GM18499 (cell line): ENCODE measurements at regions not wholly inside any gene's neighbourhood (a gene's known extent, or its start where the extent isn't known, plus 50 kb on each side); places are given as distances from the start of the nearest gene placed in this dataset.

Experiments used
- ATAC-seq: cut with Tn5 transposase; IDR thresholded peaks from one replicate; pipeline ENCODE4 v1.9.1; 2021; ENCODE audit warnings: moderate number of reproducible peaks; ENCODE audit not compliant: insufficient read depth, unreplicated experiment

DNA sequence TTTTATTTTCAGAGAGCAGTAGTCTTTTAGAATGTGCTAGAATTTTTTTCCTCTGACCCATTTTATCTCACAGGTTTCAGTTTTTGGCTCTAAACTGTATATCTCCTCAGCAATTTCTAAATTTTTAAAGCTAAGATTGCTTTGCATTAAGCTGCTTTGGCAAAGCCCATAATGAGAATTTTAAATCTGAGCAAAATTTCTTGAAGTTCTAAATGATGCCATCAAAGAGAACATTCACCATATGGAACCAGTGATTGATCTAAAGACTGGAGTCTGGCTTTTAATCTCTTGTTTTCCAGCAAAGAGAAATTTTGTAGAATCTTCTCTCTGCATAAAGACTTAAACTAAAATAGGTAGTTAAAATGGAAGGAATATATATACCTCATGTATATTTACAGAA lies 313.6 kb downstream of the TBC1D32 start:
- no peak for ATAC-seq

DNA sequence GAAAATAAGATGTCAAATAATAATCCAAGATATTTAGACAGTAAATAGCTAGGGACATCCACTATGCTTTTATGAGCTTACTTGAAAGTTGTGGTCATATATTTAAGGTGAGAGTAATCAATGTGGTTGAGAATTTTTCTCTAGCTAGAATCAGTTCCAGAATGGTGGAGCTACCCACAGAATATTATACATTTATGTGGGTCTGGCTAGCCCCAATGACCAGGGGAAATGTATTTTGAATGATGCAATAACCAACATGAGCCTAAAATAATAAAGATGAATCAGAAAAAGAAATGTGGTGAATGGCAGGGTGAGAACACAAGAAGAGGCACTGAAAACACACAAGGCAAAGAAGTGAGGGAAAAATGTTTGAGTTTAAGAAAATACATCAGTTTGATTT lies 325.7 kb downstream of the TBC1D32 start:
- ATAC-seq: peak; percentile 49

DNA sequence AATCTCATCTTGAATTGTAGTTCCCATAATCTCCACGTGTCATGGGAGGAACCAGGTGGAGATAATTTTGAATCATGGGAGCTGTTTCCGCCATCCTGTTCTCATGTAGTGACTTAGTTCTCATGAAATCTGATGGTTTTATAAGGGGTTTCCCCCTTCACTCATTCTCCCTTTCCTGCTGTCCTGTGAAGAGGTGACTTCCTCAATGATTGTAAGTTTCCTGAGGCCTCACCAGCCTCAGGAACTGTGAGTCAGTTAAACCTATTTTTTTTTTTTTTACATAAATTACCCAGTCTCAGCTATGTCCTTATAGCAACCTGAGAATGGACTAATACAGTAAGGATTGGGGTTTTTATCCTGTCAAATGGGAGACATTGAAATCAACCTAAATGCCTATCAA lies 328.3 kb downstream of the TBC1D32 start:
- ATAC-seq: no peak

DNA sequence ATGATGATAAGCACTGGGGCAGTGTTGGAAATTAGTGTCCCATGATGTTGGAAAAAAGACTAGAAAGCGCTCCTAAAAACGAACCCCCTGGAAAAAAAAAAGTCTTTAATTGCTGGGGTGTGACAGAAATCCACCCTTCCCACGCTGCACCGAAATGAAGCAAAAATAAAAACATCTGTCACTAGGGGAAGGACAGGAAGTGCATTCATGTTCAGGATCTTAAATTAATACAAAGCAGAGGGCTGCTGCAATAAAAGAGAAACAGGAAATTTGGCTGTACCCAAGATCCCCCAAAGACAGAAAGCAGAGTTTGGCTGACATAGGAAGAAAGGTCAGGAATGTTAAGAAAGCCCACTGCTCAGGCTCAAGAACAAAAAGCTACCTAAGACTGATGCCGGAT lies 333.9 kb downstream of the TBC1D32 start:
- ATAC-seq: no peak

DNA sequence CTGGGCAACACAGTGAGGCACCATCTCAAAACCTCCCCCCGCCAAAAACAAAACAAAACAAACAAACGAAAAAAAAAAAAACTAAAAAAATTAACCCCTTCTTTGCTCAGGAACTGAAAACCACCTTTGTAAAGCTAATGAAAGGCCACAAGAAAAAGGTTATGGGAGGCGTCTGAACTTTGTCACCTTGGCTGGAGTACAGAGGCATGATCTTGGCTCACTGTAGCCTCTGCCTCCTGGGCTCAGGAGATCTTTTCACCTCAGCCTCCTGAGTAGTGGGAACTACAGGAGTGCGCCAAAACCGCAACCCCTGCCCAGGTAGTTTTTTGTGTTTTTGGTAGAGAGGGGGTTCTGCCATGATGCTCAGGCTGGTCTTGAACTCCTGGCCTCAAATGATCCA lies 337.9 kb downstream of the TBC1D32 start:
- no peak for ATAC-seq

DNA sequence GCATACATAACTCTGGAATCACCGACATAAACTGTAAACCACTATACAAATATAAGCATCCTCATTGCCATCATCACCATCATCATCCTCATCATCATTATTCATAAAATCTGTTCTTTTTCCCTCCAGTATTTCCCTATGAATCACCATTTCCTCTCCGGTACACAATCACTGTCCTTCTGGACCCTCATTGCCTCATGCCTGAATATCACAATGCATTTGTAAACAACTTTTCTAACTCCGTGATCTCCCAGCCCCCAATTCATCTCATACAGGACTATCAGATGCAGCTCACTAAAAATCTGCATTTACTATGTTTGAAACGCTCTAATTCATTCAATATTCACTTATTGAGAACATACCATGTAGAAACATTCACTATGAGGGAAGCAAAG lies 339.7 kb downstream of the TBC1D32 start:
- ATAC-seq: no peak

DNA sequence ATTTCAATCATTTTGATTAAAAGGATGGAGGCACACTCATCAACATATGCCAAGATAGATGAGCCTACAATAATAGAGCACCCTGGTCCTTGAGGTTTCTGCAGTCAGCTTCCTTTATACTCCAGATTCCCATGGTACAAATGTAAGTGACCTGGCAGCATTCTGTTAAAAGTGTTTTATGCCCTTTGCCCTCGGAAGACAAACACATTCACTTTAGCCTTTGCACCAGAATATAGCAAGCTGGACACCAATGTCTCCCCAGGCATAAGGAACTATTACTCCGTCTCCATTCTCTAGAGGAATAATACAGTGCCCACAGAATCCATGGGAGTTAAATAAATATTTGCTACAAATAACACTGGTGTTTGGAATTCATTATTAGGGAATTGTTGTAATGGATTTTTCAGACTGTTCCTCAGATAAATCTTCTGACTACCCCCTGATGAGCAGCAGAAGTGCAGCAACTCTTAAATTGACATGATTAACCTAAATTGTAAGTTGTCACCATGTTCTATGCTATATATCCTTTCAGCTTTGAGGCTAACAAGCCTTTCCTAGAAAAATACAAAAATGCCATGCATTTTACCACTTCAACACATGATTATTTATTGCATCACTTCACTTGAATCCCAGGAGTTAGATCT lies 340.2 kb downstream of the TBC1D32 start:
- no peak for ATAC-seq

DNA sequence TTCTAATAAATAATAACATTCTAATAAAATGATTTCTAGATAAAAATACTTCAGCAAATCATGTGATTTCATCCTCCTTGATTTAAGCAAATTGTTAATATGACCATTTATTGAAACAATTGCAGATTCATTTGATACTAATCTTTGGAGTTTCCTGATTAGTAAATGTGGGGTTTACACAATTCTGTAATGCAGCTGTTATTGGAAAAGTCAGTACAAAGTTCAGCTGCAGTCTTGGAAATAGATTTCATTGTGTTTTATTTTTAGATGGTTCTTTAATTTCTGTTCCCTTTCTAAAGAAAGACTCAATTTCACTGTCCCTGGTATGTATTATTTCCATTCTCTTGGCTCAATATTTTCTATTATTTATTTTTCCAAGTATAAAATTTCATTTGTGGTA lies 342.0 kb downstream of the TBC1D32 start:
- no peak for ATAC-seq

DNA sequence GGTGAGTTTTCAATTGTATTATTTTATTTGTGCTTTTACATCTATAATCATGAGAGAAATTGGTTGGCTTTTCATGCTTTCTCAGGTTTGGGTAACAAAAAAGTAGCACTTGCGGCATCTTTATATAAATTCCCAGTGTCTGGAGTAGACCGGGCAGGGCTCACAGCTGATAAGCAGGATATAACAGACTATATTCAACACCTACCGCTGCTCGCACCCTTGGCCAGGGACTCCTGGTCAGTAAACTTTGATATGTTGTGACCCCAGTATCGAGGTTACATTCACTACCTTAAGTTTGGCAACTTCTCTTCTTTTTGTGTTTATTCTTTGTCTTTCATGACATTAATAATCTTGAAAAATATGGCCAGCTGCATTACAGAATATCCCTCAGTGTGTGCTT lies 343.4 kb downstream of the TBC1D32 start:
- no peak for ATAC-seq

DNA sequence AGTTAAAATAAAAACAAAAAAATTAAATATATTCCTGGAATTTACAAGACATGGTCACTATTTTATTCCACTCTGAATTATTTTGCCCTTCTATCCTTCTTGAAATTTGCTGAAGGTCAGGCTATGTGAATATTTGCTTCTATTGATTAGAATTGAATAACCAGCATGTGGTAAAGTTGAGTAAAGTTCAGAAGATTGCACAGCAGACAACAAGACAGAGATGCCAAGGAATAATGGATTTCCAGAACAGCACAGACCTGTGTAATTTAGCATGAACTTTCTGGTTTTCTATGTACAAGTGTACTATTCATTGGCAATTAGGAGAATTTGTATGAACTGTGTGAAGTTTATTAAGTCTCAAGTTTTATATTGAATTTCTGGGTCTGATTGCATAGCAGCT lies 352.4 kb downstream of the TBC1D32 start:
- no peak for ATAC-seq

DNA sequence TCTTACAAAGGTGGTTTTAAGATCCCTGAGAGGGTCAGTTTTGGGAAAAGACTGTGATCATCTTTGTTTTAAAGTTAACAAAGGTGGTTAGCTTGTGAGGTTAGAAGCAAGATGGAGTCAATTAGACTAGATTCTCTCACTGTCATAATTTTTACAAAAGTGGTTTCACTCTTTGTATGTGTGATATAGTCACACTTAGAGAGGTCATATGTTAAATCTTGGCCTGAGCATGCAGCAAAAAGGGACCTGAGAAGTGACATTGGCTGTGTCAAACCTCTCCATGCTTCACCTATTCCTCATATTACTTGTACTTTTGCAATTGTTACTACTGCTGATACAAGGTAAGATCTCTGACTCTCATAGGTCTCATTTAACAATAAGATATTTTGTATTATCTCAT lies 368.0 kb downstream of the TBC1D32 start:
- peak; percentile 35 for ATAC-seq

DNA sequence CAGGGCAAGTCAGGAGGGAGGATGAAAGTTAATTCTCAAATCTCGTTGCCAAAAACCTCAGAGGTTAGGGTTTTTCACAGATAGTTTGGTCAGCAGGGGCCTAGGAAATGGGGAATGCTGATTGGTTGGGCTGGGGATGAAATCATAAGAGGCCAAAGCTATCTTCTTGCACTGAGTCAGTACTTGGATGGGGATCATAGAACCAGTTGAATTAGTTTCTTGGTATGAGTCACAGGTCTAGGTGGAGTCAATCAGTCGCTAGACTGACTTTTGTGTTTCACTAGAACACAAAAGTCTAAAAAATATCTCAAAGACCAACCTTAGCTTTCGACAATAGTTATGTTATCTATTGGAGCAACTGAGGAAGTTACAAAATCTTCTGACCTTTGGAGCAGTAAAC lies 368.5 kb downstream of the TBC1D32 start:
- ATAC-seq: peak; percentile 68

DNA sequence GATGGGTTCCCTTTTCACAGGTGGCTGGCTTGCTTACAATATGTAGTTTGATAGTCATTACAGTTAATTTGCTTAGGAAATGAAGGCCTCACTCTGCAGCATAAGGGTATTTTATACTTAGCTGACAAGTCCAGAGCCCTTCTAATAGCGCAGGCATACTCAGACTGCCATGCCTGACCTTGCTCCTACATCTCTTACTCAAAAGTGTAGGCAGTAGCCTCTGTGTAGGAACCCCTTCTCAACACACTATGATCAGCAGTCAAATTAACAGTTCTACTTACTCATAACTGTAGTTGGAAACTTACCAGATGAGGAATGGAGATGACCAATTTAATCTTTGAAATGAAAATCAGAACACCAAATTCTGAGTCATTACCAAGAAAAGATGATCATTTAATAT lies 373.5 kb downstream of the TBC1D32 start:
- peak; percentile 41 for ATAC-seq

DNA sequence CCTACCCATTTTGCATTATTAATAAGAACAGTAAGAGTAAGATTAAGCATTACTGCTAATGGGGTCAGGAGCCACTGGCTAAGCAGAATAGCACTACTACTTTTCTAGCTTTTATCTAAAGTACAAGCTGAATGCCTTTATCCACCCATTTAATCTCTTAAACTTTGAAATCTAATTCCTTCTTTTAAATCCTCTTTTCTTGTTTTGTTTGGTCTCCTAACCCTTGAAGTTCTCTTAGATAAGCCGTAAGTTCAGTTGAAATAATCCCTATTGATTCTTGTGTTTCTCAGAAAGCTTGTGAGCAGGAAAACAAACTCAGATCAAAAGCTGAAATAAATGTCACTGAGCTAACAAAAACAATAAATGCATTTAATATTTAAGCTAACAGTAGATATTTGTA lies 380.2 kb downstream of the TBC1D32 start:
- no peak for ATAC-seq

DNA sequence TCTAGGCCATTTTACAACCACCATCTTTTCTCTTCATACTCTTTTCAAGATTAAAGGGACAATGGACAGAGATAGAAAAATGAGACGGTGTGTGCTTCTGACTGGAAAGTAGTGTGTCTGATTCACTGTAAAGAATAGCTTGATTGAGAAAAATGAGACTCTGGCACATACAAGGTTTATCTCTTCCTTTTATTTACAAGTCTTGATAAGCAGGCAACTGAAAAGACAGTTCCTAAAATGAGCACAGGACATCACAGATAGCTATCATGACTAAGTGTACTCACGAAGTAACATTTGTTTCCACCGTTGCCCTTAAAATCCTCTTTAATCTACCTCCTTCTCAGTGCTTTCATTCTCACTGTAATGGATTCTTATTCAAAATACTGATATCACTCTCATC lies 383.0 kb downstream of the TBC1D32 start:
- ATAC-seq: no peak

DNA sequence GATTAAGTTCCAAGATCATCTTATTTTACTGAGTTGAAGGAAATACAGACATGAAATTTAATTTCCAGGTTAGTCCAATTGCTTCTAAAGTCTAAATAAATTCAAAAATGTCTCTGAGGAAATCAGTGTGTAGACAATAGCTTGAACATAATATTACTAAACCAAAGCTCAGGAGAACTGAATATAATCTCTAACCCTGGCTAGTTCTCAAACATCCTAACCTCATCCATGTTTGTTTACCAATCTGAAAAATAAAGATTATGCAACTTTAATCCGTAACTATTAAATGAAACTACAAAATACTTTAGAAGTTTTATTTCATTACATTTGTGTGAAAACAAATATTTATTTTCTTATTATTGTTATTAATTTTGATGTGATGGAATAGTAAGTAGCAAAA lies 387.2 kb downstream of the TBC1D32 start:
- no peak for ATAC-seq

DNA sequence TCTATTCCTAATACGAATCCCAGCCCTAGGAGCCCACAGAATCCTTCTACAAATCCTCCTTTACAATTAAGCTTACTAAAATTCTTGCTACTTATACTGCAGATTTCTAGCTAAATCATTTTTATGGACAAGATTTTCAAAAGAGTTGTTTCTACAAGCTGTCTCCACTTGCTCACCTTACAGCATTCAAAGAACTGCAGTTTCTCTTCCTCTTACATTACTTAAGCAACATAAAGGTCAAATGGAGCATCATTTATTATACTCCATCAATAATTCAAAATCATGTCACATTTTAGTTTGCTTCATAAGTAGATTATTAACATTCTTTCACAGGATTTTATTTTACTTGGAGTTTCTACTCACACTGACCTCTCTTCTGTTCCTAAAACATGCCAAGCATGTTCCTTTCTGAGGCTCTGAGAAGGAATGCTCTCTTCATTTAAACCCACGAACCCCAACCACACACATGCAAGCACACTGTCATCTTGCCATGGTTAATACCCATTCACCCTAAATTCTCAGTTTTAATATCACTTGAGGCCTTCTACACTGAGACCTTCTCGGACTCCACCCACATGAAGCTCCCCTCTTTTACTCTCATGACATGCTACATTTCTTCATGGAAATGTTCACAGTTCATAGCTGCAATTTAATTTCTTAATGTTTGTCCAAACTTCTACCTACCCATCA lies 388.2 kb downstream of the TBC1D32 start:
- peak; percentile 51 for ATAC-seq

DNA sequence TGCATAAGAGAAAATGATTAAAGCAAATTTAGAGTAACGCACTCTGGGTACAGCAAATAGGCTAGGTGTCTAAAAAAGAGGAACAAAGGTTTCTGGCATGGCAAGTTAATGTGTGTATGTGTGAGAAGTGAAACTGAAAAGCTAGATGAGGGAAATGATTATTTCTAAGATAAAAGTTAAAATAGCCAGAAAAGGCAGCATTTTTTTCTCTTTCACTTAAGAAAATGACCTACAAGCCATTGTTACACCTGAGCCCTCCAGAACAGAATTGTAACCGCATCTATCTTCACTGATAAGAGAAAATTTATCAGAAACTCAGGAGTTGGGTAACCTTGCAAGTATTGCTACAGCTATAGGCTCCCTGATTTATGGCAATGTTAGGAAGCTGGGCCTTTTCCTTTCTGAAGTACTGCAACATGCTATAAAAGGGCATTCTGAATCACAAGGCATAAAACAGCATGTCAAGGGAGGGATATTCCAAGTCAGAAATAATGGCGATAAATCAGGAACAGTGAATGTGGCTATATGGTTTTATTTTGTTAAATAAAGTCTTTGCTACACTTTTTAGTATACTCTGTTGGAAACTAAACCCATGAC lies 395.3 kb downstream of the TBC1D32 start:
- ATAC-seq: peak; percentile 98

DNA sequence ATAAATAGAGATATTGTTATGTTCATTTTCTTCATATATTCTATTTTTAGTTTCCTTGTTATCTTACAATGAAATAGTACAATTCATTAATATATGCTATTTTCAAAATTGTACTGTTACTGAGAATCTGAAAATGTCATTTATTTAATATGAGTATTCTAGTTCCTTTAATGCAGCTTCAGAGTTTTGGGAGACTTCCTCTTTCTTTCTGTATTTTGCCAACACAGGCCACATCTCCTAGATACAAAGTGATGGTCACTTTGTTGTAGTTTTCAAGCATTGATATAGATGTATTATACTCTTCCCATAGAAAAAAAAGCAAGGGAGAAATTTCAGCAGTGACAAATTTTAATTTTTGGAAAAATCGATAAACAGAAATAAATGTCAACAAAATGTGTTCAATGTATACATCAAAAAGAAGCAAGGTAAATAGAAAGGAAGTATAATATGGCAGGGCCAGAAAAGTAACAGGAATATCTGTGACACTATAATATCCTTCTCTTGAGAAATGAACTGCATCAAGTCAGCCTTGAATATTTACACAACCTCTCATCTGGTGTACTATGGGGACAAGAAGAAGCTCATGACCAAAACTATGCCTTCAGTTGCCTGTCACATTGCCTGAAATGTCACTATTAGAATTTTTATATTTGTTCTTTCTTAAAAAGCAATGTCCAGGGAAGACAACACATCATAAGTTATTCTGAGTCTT lies 396.0 kb downstream of the TBC1D32 start:
- peak; percentile 19 for ATAC-seq

DNA sequence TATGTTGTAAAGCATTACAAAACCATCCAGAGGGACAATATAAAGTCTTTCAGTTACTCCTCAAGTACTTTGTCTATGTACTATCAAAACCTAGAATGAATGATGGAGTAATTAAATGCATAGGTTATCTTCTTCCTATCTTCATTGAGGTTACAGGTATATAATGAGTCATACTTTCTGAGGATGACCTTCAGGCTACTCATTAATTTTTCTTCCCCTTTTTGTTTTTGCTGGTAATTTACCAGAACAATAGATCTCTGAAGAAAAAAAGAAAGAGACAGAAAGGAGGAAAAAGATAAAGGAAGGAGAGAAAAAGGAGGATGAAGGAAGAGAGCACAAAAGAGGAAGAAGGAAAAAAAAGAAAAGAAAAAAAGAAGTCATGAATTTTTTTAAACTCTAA lies 398.4 kb downstream of the TBC1D32 start:
- peak; percentile 26 for ATAC-seq

DNA sequence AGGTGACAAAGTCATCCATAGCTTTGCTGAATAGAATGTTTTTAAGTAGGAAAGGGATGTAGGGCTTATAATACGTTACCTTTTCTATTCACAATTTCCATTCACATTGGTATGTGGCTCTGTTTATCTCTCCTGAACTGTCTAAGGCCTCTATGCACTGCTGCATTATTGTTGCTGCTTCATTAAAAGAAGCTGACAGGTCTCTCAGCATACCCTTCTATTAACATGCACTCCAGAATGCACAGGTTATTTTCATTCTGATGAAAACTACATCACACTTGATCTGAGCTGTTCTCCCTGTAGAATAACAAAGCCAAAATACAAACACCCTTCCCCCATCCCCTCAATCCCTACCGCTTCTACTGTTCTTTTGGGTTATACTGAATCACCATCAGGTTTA lies 399.3 kb downstream of the TBC1D32 start:
- no peak for ATAC-seq
